Activated B cell treated with CpG ODN at 0.5 μM for 24 hours (primary cell): ENCODE measurements at regions not wholly inside any gene's neighbourhood (a gene's known extent, or its start where the extent isn't known, plus 50 kb on each side); places are given as distances from the start of the nearest gene placed in this dataset.

ENCODE experiments used
- ATAC-seq: fragments of 200-7000 bp; cut with Tn5 transposase; one replicate; pipeline ENCODE4 v1.10.0; 2021; ENCODE audit warnings: low read depth, mild to moderate bottlenecking, moderate library complexity
- CTCF ChIA-PET: fragments of 350-600 bp; sonication (Branson Sonifier 250); formaldehyde crosslinking; loops from one replicate; lab custom pipeline; 2021; ENCODE audit warnings: antibody characterized with exemption; lab: Charles Lee
- POLR2A ChIA-PET: fragments of 350-600 bp; sonication (Branson Sonifier 250); formaldehyde crosslinking; loops from one replicate; lab custom pipeline; 2021; ENCODE audit warnings: antibody characterized with exemption; lab: Charles Lee
- DNase-seq: peaks from one replicate; pipeline ENCODE4 v3.0.0; 2022
- H3K27ac Mint-ChIP-seq: one replicate; pipeline ENCODE4 v1.8.0; 2020; ENCODE audit warnings: mixed read lengths
- H3K27me3 Mint-ChIP-seq: one replicate; pipeline ENCODE4 v1.8.0; 2021; ENCODE audit warnings: mixed read lengths
- H3K36me3 Mint-ChIP-seq: one replicate; pipeline ENCODE4 v1.8.0; 2021; ENCODE audit warnings: low read depth, mixed read lengths
- H3K4me1 Mint-ChIP-seq: one replicate; pipeline ENCODE4 v1.8.0; 2021; ENCODE audit warnings: mixed read lengths
- H3K4me3 Mint-ChIP-seq: one replicate; pipeline ENCODE4 v1.8.0; 2020; ENCODE audit warnings: mild to moderate bottlenecking, mixed read lengths
- H3K9me3 Mint-ChIP-seq: one replicate; pipeline ENCODE4 v1.8.0; 2020; ENCODE audit warnings: mixed read lengths
- CTCF ChIP-seq: fragments of 200-600 bp; IDR thresholded peaks from one replicate; pipeline ENCODE4 v1.8.0; 2022; ENCODE audit warnings: antibody characterized with exemption, mild to moderate bottlenecking
- intact Hi-C: fragments of 100-400 bp; cut with micrococcal nuclease; formaldehyde crosslinking; loops from one replicate; pipeline ENCODE4 v1.15.1; 2024

- no peak overlapping the region for H3K4me3 Mint-ChIP-seq
- no peak overlapping the region for H3K27ac Mint-ChIP-seq
- ATAC-seq = no peak
- peaks cover 10% of the 10 kb centered on the region for H3K9me3 Mint-ChIP-seq
- H3K4me1 Mint-ChIP-seq = no peaks in the 10 kb centered on the region
- no peak for DNase-seq
- TF ChIP-seq CTCF = no peak
- CTCF ChIA-PET = no interaction called here
- intact Hi-C loops = no loop called here
- POLR2A ChIA-PET = no interaction called here
- no peaks in the 10 kb centered on the region for H3K36me3 Mint-ChIP-seq
- no peaks in the 10 kb centered on the region for H3K27me3 Mint-ChIP-seq
Measured at GRCh38 chr14:26382901-26383685, 214.7 kb downstream of the NOVA1 start.

GRCh38 chr14:26381405-26381804 lies 216.4 kb downstream of the NOVA1 start:
- CTCF ChIA-PET = no interaction called here
- Mint-ChIP-seq H3K4me3 (no peak overlapping the region), H3K27me3 (no peaks in the 10 kb centered on the region), H3K9me3 (peaks cover 7% of the 10 kb centered on the region), H3K36me3 (no peaks in the 10 kb centered on the region), H3K4me1 (no peaks in the 10 kb centered on the region), H3K27ac (no peak overlapping the region)
- intact Hi-C loops = no loop called here
- POLR2A ChIA-PET = no interaction called here
- ATAC-seq = no peak
- DNase-seq = no peak
- no peak for TF ChIP-seq CTCF

GRCh38 chr14:26380637-26381036 lies 217.2 kb downstream of the NOVA1 start:
- ATAC-seq (no peak), DNase-seq (no peak)
- TF ChIP-seq CTCF = no peak
- Mint-ChIP-seq H3K27ac (no peak overlapping the region), H3K4me3 (no peak overlapping the region), H3K4me1 (no peaks in the 10 kb centered on the region), H3K27me3 (no peaks in the 10 kb centered on the region), H3K9me3 (peaks cover 8% of the 10 kb centered on the region), H3K36me3 (no peaks in the 10 kb centered on the region)
- ChIA-PET CTCF (no interaction called here), POLR2A (no interaction called here)
- intact Hi-C loops = no loop called here

GRCh38 chr14:26379951-26380350 lies 217.9 kb downstream of the NOVA1 start:
- no peak for ATAC-seq
- POLR2A ChIA-PET = no interaction called here
- no peak for TF ChIP-seq CTCF
- CTCF ChIA-PET = no interaction called here
- no peaks in the 10 kb centered on the region for H3K27me3 Mint-ChIP-seq
- intact Hi-C loops = no loop called here
- DNase-seq = no peak
- no peak overlapping the region for H3K27ac Mint-ChIP-seq
- H3K4me1 Mint-ChIP-seq = no peaks in the 10 kb centered on the region
- no peaks in the 10 kb centered on the region for H3K36me3 Mint-ChIP-seq
- H3K9me3 Mint-ChIP-seq = peaks cover 8% of the 10 kb centered on the region
- H3K4me3 Mint-ChIP-seq = no peak overlapping the region

GRCh38 chr14:26377150-26377549 lies 220.7 kb downstream of the NOVA1 start:
- Mint-ChIP-seq H3K27ac (no peak overlapping the region), H3K27me3 (no peaks in the 10 kb centered on the region), H3K36me3 (no peaks in the 10 kb centered on the region), H3K4me3 (no peak overlapping the region), H3K9me3 (peaks cover 9% of the 10 kb centered on the region), H3K4me1 (no peaks in the 10 kb centered on the region)
- POLR2A ChIA-PET = no interaction called here
- no peak for TF ChIP-seq CTCF
- DNase-seq = no peak
- intact Hi-C loops = no loop called here
- CTCF ChIA-PET = no interaction called here
- ATAC-seq = no peak
